Epithelial cell of proximal tubule (primary cell): ENCODE measurements at regions not wholly inside any gene's neighbourhood (a gene's known extent, or its start where the extent isn't known, plus 50 kb on each side); places are given as distances from the start of the nearest gene placed in this dataset.

ENCODE experiments used
- DNase-seq: peaks from one replicate; pipeline ENCODE4 v3.0.0-alpha.2; 2011; ENCODE audit warnings: low read depth
- H3K4me3 ChIP-seq: 2 replicates; pipeline ENCODE4 v1.5.1; 2011; ENCODE audit warnings: low read depth, mild to moderate bottlenecking, low read length
- CTCF ChIP-seq: conservative IDR thresholded peaks from 2 replicates; pipeline ENCODE4 v1.5.1; 2012; ENCODE audit warnings: low read depth, mild to moderate bottlenecking, low read length

- H3K4me3 ChIP-seq, result no peak overlapping the region
- TF ChIP-seq CTCF, result no peak
- DNase-seq, result no peak
These were observed 394.2 kb upstream of the IRX2 start for GRCh38 chr5:3145641-3146040.

GRCh38 chr5:3143382-3143781 is 391.9 kb upstream of the IRX2 start:
- no peak for DNase-seq
- no peak overlapping the region for H3K4me3 ChIP-seq
- no peak for TF ChIP-seq CTCF

- TF ChIP-seq CTCF, result no peak
- DNase-seq, result no peak
- no peak overlapping the region for H3K4me3 ChIP-seq
These were observed 391.0 kb upstream of the IRX2 start for GRCh38 chr5:3142261-3143027.

- no peak for DNase-seq
- no peak for TF ChIP-seq CTCF
- H3K4me3 ChIP-seq, result no peak overlapping the region
These were observed 388.6 kb upstream of the IRX2 start for GRCh38 chr5:3140117-3140516.

- TF ChIP-seq CTCF, result no peak
- no peak for DNase-seq
These were observed 388.0 kb upstream of the IRX2 start for GRCh38 chr5:3139499-3139931.

GRCh38 chr5:3131161-3131560 is 379.7 kb upstream of the IRX2 start:
- no peak for TF ChIP-seq CTCF
- no peak overlapping the region for H3K4me3 ChIP-seq
- no peak for DNase-seq

More at GRCh38 chr5:3139499-3139931, 388.0 kb upstream of the IRX2 start:
- H3K4me3 ChIP-seq, result no peak overlapping the region

GRCh38 chr5:3129252-3129651 is 377.8 kb upstream of the IRX2 start:
- no peak for TF ChIP-seq CTCF
- no peak overlapping the region for H3K4me3 ChIP-seq
- no peak for DNase-seq
